HEK293 (cell line): ENCODE measurements at regions not wholly inside any gene's neighbourhood (a gene's known extent, or its start where the extent isn't known, plus 50 kb on each side); places are given as distances from the start of the nearest gene placed in this dataset.

Experiments
- CTCF ChIA-PET: fragments of 350-600 bp; formaldehyde crosslinking; extraction: SDS; loops from one replicate; lab custom pipeline; 2021; ENCODE audit warnings: antibody characterized with exemption; lab: Yijun Ruan, JAX
- POLR2A ChIA-PET: fragments of 300-600 bp; formaldehyde crosslinking; extraction: SDS; loops from one replicate; lab custom pipeline; 2020; ENCODE audit warnings: antibody characterized with exemption, inconsistent platforms; lab: Yijun Ruan, JAX
- H3K27ac ChIP-seq: fragments of 200-500 bp; sonication (Bioruptor generic); 2 replicates; pipeline ENCODE4 v1.5.1; 2014; ENCODE audit warnings: low read depth, low read length, control low read depth, inconsistent platforms; ENCODE audit errors: extremely low read depth
- H3K36me3 ChIP-seq, 2 experiments: fragments of 200-500 bp in 1 of 2; sonication (Bioruptor generic) in 1 of 2; 1 replicate in 1 of 2; 2 replicates in 1 of 2; pipeline ENCODE4 v1.5.1; 2014 to 2017; ENCODE audit warnings: inconsistent platforms in 2 of 2, low read length in 2 of 2; ENCODE audit not compliant: control insufficient read depth in 2 of 2, insufficient read depth in 1 of 2
- H3K4me1 ChIP-seq: fragments of 200-500 bp; sonication (Bioruptor generic); 2 replicates; pipeline ENCODE4 v1.5.1; 2014; ENCODE audit warnings: mild to moderate bottlenecking, low read length, inconsistent platforms; ENCODE audit not compliant: control insufficient read depth, insufficient read depth
- H3K4me3 ChIP-seq: 2 replicates; pipeline ENCODE4 v1.5.1; 2011; ENCODE audit warnings: low read depth, mild to moderate bottlenecking, control low read depth, low read length, moderate library complexity
- H3K9me3 ChIP-seq: fragments of 200-500 bp; sonication (Bioruptor generic); 2 replicates; pipeline ENCODE4 v1.5.1; 2014; ENCODE audit warnings: low read depth, low read length, inconsistent platforms; ENCODE audit not compliant: control insufficient read depth, insufficient read depth
- BCL6B ChIP-seq: fragments of 450-650 bp; formaldehyde crosslinking; IDR thresholded peaks from 2 replicates; pipeline ENCODE4 v1.5.1; 2017; ENCODE audit warnings: missing biosample characterization, missing genetic modification characterization
- GLIS1 ChIP-seq: fragments of 450-650 bp; formaldehyde crosslinking; IDR thresholded peaks from 2 replicates; pipeline ENCODE4 v1.5.1; 2016; ENCODE audit warnings: missing biosample characterization, missing genetic modification characterization
- HOXA7 ChIP-seq: sonication (generic); formaldehyde crosslinking; IDR thresholded peaks from 2 replicates; pipeline ENCODE4 v1.8.1; 2022; ENCODE audit warnings: missing genetic modification reagents, borderline replicate concordance
- KLF7 ChIP-seq: fragments of 450-650 bp; formaldehyde crosslinking; IDR thresholded peaks from 2 replicates; pipeline ENCODE4 v1.5.1; 2016; ENCODE audit warnings: missing biosample characterization, missing genetic modification characterization, borderline replicate concordance
- SCRT2 ChIP-seq: fragments of 450-650 bp; formaldehyde crosslinking; IDR thresholded peaks from 2 replicates; pipeline ENCODE4 v1.5.1; 2016; ENCODE audit warnings: missing biosample characterization, missing genetic modification characterization
- SP2 ChIP-seq: fragments of 450-650 bp; formaldehyde crosslinking; IDR thresholded peaks from 2 replicates; pipeline ENCODE4 v1.5.1; 2016; ENCODE audit warnings: missing biosample characterization, missing genetic modification characterization
- SP7 ChIP-seq: fragments of 450-650 bp; formaldehyde crosslinking; IDR thresholded peaks from 2 replicates; pipeline ENCODE4 v1.5.1; 2016; ENCODE audit warnings: missing biosample characterization, missing genetic modification characterization
- TRIM28 ChIP-seq: IDR thresholded peaks from 2 replicates; pipeline ENCODE4 v1.6.1; 2011; ENCODE audit warnings: low read length, control low read depth, borderline replicate concordance
- ZBTB21 ChIP-seq: fragments of 450-650 bp; formaldehyde crosslinking; IDR thresholded peaks from 2 replicates; pipeline ENCODE4 v1.5.1; 2017; ENCODE audit warnings: missing biosample characterization, missing genetic modification characterization
- ZBTB49 ChIP-seq: fragments of 450-650 bp; formaldehyde crosslinking; IDR thresholded peaks from 2 replicates; pipeline ENCODE4 v1.5.1; 2016; ENCODE audit warnings: missing biosample characterization, missing genetic modification characterization, low read depth
- ZNF146 ChIP-seq: fragments of 450-650 bp; formaldehyde crosslinking; IDR thresholded peaks from 2 replicates; pipeline ENCODE4 v1.5.1; 2016; ENCODE audit warnings: missing biosample characterization, missing genetic modification characterization
- ZNF174 ChIP-seq: fragments of 450-650 bp; formaldehyde crosslinking; IDR thresholded peaks from 2 replicates; pipeline ENCODE4 v1.5.0; 2017; ENCODE audit warnings: missing biosample characterization, mild to moderate bottlenecking, missing genetic modification characterization
- ZNF341 ChIP-seq: fragments of 450-650 bp; formaldehyde crosslinking; IDR thresholded peaks from 2 replicates; pipeline ENCODE4; 2016; ENCODE audit warnings: low read depth, missing biosample characterization, missing genetic modification characterization
- ZNF362 ChIP-seq: fragments of 450-650 bp; formaldehyde crosslinking; IDR thresholded peaks from 2 replicates; pipeline ENCODE4 v1.5.1; 2016; ENCODE audit warnings: missing biosample characterization, missing genetic modification characterization
- ZNF366 ChIP-seq: fragments of 450-650 bp; formaldehyde crosslinking; conservative IDR thresholded peaks from 2 replicates; pipeline ENCODE4 v1.5.1; 2016; ENCODE audit warnings: missing biosample characterization, missing genetic modification characterization
- ZNF501 ChIP-seq: fragments of 450-650 bp; formaldehyde crosslinking; IDR thresholded peaks from 2 replicates; pipeline ENCODE4 v1.5.1; 2016; ENCODE audit warnings: missing biosample characterization, missing genetic modification characterization
- ZNF549 ChIP-seq: fragments of 450-650 bp; IDR thresholded peaks from 2 replicates; pipeline ENCODE4 v1.5.1; 2018; ENCODE audit warnings: missing biosample characterization, missing genetic modification characterization, mild to moderate bottlenecking, inconsistent platforms, moderate library complexity
- ZNF585B ChIP-seq: fragments of 450-650 bp; formaldehyde crosslinking; IDR thresholded peaks from 2 replicates; pipeline ENCODE4 v1.5.1; 2016; ENCODE audit warnings: missing biosample characterization, missing genetic modification characterization
- ZNF660 ChIP-seq: fragments of 450-650 bp; IDR thresholded peaks from 2 replicates; pipeline ENCODE4 v1.5.1; 2018; ENCODE audit warnings: missing biosample characterization, mild to moderate bottlenecking, missing genetic modification characterization

- H3K4me3 ChIP-seq = no peak overlapping the region
- CTCF ChIA-PET = interaction anchor here (0.6 kb wide), 2 partner anchors 16 to 207 kb away, joined by 3 read pairs; no protein-coding TSS in a partner anchor
- TF ChIP-seq ZNF501 (no peak), ZNF549 (tag by site-specific recombination) (no peak), SP7 (tag by site-specific recombination) (no peak), TRIM28 (no peak), GLIS1 (no peak), HOXA7 (CRISPR knock-in tag) (no peak), ZNF362 (tag by site-specific recombination) (no peak), ZBTB21 (no peak), ZNF585B (tag by site-specific recombination) (no peak), ZNF660 (no peak), ZNF174 (tag by site-specific recombination) (no peak), BCL6B (no peak)
- TF ChIP-seq, all 188 proteins: peak for 0
- no peaks in the 10 kb centered on the region for H3K9me3 ChIP-seq
- H3K4me1 ChIP-seq = no peaks in the 10 kb centered on the region
- no peak overlapping the region for H3K27ac ChIP-seq
- no peaks in the 10 kb centered on the region for H3K36me3 ChIP-seq
- POLR2A ChIA-PET = no interaction called here
Observed at GRCh38 chr5:90113108-90113507, 296.4 kb downstream of the CETN3 start.

GRCh38 chr5:90112033-90112692 lies 297.4 kb downstream of the CETN3 start:
- no peak overlapping the region for H3K4me3 ChIP-seq
- no peaks in the 10 kb centered on the region for H3K9me3 ChIP-seq
- no peaks in the 10 kb centered on the region for H3K4me1 ChIP-seq
- H3K36me3 ChIP-seq = no peaks in the 10 kb centered on the region
- ChIA-PET CTCF (no interaction called here), POLR2A (no interaction called here)
- no peak overlapping the region for H3K27ac ChIP-seq
- TF ChIP-seq ZBTB49 (tag by site-specific recombination) (no peak), ZNF146 (tag by site-specific recombination) (no peak), SP2 (no peak), ZNF341 (tag by site-specific recombination) (no peak), ZNF366 (tag by site-specific recombination) (no peak), KLF7 (tag by site-specific recombination) (no peak), SCRT2 (tag by site-specific recombination) (no peak)
